Caco-2 (cell line): ENCODE measurements at regions not wholly inside any gene's neighbourhood (a gene's known extent, or its start where the extent isn't known, plus 50 kb on each side); places are given as distances from the start of the nearest gene placed in this dataset.

ENCODE experiments used
- BruUV-seq: library from RNA; stranded (reverse); fragments of 400-500 nt; replicated peaks from 2 replicates; lab custom pipeline; 2021; lab: Mats Ljungman, UMichigan
- CTCF ChIA-PET: fragments of 300-600 bp; sonication (Branson Sonifier 250); formaldehyde crosslinking; loops from one replicate; lab custom pipeline; 2022; ENCODE audit warnings: antibody characterized with exemption; lab: Charles Lee
- POLR2A ChIA-PET: fragments of 300-600 bp; sonication (Branson Sonifier 250); formaldehyde crosslinking; loops from one replicate; lab custom pipeline; 2022; ENCODE audit warnings: antibody characterized with exemption; lab: Charles Lee
- DNase-seq, 2 experiments: peaks; one replicate each; pipeline versions ENCODE4 v3.0.0 to v3.0.0-alpha.2; 2020 to 2022
- H3K27me3 ChIP-seq: replicated peaks from 2 replicates; pipeline ENCODE4 v1.6.0; 2011; ENCODE audit warnings: low read length; ENCODE audit not compliant: control insufficient read depth, insufficient read depth
- H3K36me3 ChIP-seq: 2 replicates; pipeline ENCODE4 v1.5.1; 2011; ENCODE audit warnings: low read length; ENCODE audit not compliant: control insufficient read depth, insufficient read depth
- H3K4me1 ChIP-seq: fragments of 250-450 bp; sonication (Bioruptor Pico); 2 replicates; pipeline ENCODE4 v1.5.1; 2020; ENCODE audit warnings: mild to moderate bottlenecking
- H3K4me3 ChIP-seq: 2 replicates; pipeline ENCODE4 v1.5.1; 2011; ENCODE audit warnings: low read depth, mild to moderate bottlenecking, control low read depth, low read length
- H3K9me3 ChIP-seq: fragments of 250-450 bp; sonication (Bioruptor Pico); 2 replicates; pipeline ENCODE4 v1.5.1; 2020; ENCODE audit warnings: mild to moderate bottlenecking, moderate library complexity
- H3K27ac Mint-ChIP-seq: one replicate; pipeline ENCODE4 v1.8.0; 2022; ENCODE audit warnings: mixed read lengths; ENCODE audit not compliant: unreplicated experiment
- H3K27me3 Mint-ChIP-seq: one replicate; pipeline ENCODE4 v1.8.0; 2022; ENCODE audit warnings: mixed read lengths; ENCODE audit not compliant: insufficient read depth, unreplicated experiment
- H3K36me3 Mint-ChIP-seq: one replicate; pipeline ENCODE4 v1.8.0; 2022; ENCODE audit warnings: mild to moderate bottlenecking, mixed read lengths; ENCODE audit not compliant: insufficient read depth, unreplicated experiment
- H3K4me1 Mint-ChIP-seq: one replicate; pipeline ENCODE4 v1.8.0; 2022; ENCODE audit warnings: low read depth, mixed read lengths; ENCODE audit not compliant: unreplicated experiment
- H3K4me3 Mint-ChIP-seq: one replicate; pipeline ENCODE4 v1.8.0; 2022; ENCODE audit warnings: mild to moderate bottlenecking, moderate library complexity, mixed read lengths; ENCODE audit not compliant: unreplicated experiment
- H3K9me3 Mint-ChIP-seq: one replicate; pipeline ENCODE4 v1.8.0; 2022; ENCODE audit warnings: mixed read lengths; ENCODE audit not compliant: unreplicated experiment
- CTCF ChIP-seq, 2 experiments: fragments of 200-600 bp in 1 of 2; IDR thresholded peaks; 1 replicate in 1 of 2; 2 replicates in 1 of 2; pipeline versions ENCODE4 v1.5.1 to v1.8.0; 2011 to 2022; ENCODE audit warnings: antibody characterized with exemption in 1 of 2, control low read depth in 1 of 2, inconsistent platforms in 1 of 2, low read depth in 1 of 2, low read length in 1 of 2, mild to moderate bottlenecking in 1 of 2, moderate library complexity in 1 of 2; ENCODE audit not compliant: insufficient read depth in 1 of 2, severe bottlenecking in 1 of 2, unreplicated experiment in 1 of 2
- intact Hi-C: fragments of 100-400 bp; cut with micrococcal nuclease; formaldehyde crosslinking; loops from one replicate; pipeline ENCODE4 v1.10.0; 2022; ENCODE audit not compliant: unreplicated experiment

GRCh38 chr4:66852843-66853242 is 692.5 kb downstream of the CENPC start:
- H3K9me3 Mint-ChIP-seq: no peaks in the 10 kb centered on the region
- no peaks in the 10 kb centered on the region for H3K36me3 ChIP-seq
- intact Hi-C loops: no loop called here
- no peaks in the 10 kb centered on the region for H3K4me1 Mint-ChIP-seq
- H3K27me3 ChIP-seq: no peaks in the 10 kb centered on the region
- no TSS peak for BruUV-seq
- DNase-seq: no peak
- ChIA-PET POLR2A (no interaction called here), CTCF (no interaction called here)
- H3K4me3 Mint-ChIP-seq: no peak overlapping the region
- TF ChIP-seq CTCF (IDR thresholded peaks at IDR 0.05; ENCODE audit: insufficient read depth in 1 of 2, low read depth in 1 of 2, low read length in 1 of 2, severe bottlenecking in 1 of 2, unreplicated experiment in 1 of 2): no peak
- H3K9me3 ChIP-seq: no peaks in the 10 kb centered on the region
- no peak overlapping the region for H3K4me3 ChIP-seq
- peaks cover 3% of the 10 kb centered on the region for H3K27me3 Mint-ChIP-seq
- H3K36me3 Mint-ChIP-seq: no peaks in the 10 kb centered on the region
- H3K27ac Mint-ChIP-seq: no peak overlapping the region
- no peaks in the 10 kb centered on the region for H3K4me1 ChIP-seq

- no peaks in the 10 kb centered on the region for H3K36me3 ChIP-seq
- Mint-ChIP-seq H3K36me3 (no peaks in the 10 kb centered on the region), H3K4me3 (no peak overlapping the region), H3K27me3 (peaks cover under 1% of the 10 kb centered on the region), H3K4me1 (no peaks in the 10 kb centered on the region), H3K9me3 (no peaks in the 10 kb centered on the region), H3K27ac (no peak overlapping the region)
- H3K27me3 ChIP-seq: no peaks in the 10 kb centered on the region
- no peaks in the 10 kb centered on the region for H3K4me1 ChIP-seq
- ChIA-PET CTCF (no interaction called here), POLR2A (no interaction called here)
- TF ChIP-seq CTCF (IDR thresholded peaks at IDR 0.05; ENCODE audit: insufficient read depth in 1 of 2, low read depth in 1 of 2, low read length in 1 of 2, severe bottlenecking in 1 of 2, unreplicated experiment in 1 of 2): no peak
- no TSS peak for BruUV-seq
- DNase-seq: no peak
- H3K9me3 ChIP-seq: no peaks in the 10 kb centered on the region
- no peak overlapping the region for H3K4me3 ChIP-seq
- intact Hi-C loops: no loop called here
These were observed 695.7 kb downstream of the CENPC start for GRCh38 chr4:66849596-66849995.

- Histone ChIP-seq H3K4me3 (no peak overlapping the region), H3K9me3 (no peaks in the 10 kb centered on the region), H3K27me3 (no peaks in the 10 kb centered on the region), H3K4me1 (no peaks in the 10 kb centered on the region), H3K36me3 (no peaks in the 10 kb centered on the region)
- ChIA-PET CTCF (no interaction called here), POLR2A (no interaction called here)
- Mint-ChIP-seq H3K27ac (no peak overlapping the region), H3K4me3 (no peak overlapping the region), H3K36me3 (no peaks in the 10 kb centered on the region), H3K27me3 (peaks cover 3% of the 10 kb centered on the region), H3K4me1 (no peaks in the 10 kb centered on the region), H3K9me3 (no peaks in the 10 kb centered on the region)
- no peak for TF ChIP-seq CTCF (IDR thresholded peaks at IDR 0.05; ENCODE audit: insufficient read depth in 1 of 2, low read depth in 1 of 2, low read length in 1 of 2, severe bottlenecking in 1 of 2, unreplicated experiment in 1 of 2)
- BruUV-seq: no TSS peak
- intact Hi-C loops: no loop called here
- no peak for DNase-seq
These were observed 702.6 kb downstream of the CENPC start for GRCh38 chr4:66842724-66843088.
